OCI-LY7 (cell line): ENCODE measurements at regions not wholly inside any gene's neighbourhood (a gene's known extent, or its start where the extent isn't known, plus 50 kb on each side); places are given as distances from the start of the nearest gene placed in this dataset.

Experiments
- BruUV-seq: library from RNA; stranded (reverse); fragments of 400-500 nt; replicated peaks from 2 replicates; lab custom pipeline; 2021; lab: Mats Ljungman, UMichigan
- CTCF ChIA-PET: fragments of 300-600 bp; sonication (Branson Sonifier 250); formaldehyde crosslinking; loops from one replicate; lab custom pipeline; 2022; ENCODE audit warnings: antibody characterized with exemption; ENCODE audit not compliant: unreplicated experiment; lab: Charles Lee
- POLR2A ChIA-PET: fragments of 300-600 bp; sonication (Branson Sonifier 250); formaldehyde crosslinking; loops from one replicate; lab custom pipeline; 2022; ENCODE audit warnings: antibody characterized with exemption; lab: Charles Lee
- DNase-seq: peaks from one replicate; pipeline ENCODE4 v3.0.0-alpha.2; 2015; ENCODE audit warnings: low spot score
- H2AFZ ChIP-seq: fragments of 200-600 bp; sonication (generic), shearing (Covaris generic); 2 replicates; pipeline ENCODE4 v1.6.1; 2014; ENCODE audit warnings: mild to moderate bottlenecking, antibody characterized with exemption, low read length, moderate library complexity
- H3K27ac ChIP-seq: fragments of 200-600 bp; sonication (generic); 2 replicates; pipeline ENCODE4 v1.5.1; 2014; ENCODE audit warnings: mixed run types, low read depth, mild to moderate bottlenecking, moderate library complexity, low read length, inconsistent platforms; ENCODE audit not compliant: poor library complexity, severe bottlenecking
- H3K36me3 ChIP-seq: fragments of 200-600 bp; sonication (generic); 2 replicates; pipeline ENCODE4 v1.6.1; 2014; ENCODE audit warnings: mild to moderate bottlenecking, antibody characterized with exemption, low read length, moderate library complexity, mixed read lengths; ENCODE audit not compliant: insufficient read depth
- H3K4me1 ChIP-seq: fragments of 200-600 bp; sonication (generic); 2 replicates; pipeline ENCODE4 v1.5.1; 2014; ENCODE audit warnings: mild to moderate bottlenecking, low read length; ENCODE audit not compliant: insufficient read depth, poor library complexity, severe bottlenecking
- H3K4me2 ChIP-seq: fragments of 200-600 bp; sonication (generic); 2 replicates; pipeline ENCODE4 v1.6.1; 2014; ENCODE audit warnings: mild to moderate bottlenecking, low read length
- H3K4me3 ChIP-seq: fragments of 200-600 bp; sonication (generic); 2 replicates; pipeline ENCODE4 v1.5.1; 2014; ENCODE audit warnings: mild to moderate bottlenecking, low read depth, low read length; ENCODE audit not compliant: poor library complexity, severe bottlenecking
- H3K79me2 ChIP-seq: fragments of 200-600 bp; sonication (generic); 2 replicates; pipeline ENCODE4 v1.6.1; 2016; ENCODE audit warnings: low read depth, mild to moderate bottlenecking, low read length, moderate library complexity, mixed read lengths; ENCODE audit not compliant: insufficient read depth
- H3K9me2 ChIP-seq: fragments of 200-600 bp; sonication (generic); 2 replicates; pipeline ENCODE4 v1.6.1; 2016; ENCODE audit warnings: mild to moderate bottlenecking, low read length, mixed read lengths; ENCODE audit not compliant: insufficient read depth
- H3K9me3 ChIP-seq: fragments of 200-600 bp; sonication (generic); 2 replicates; pipeline ENCODE4 v1.6.1; 2014; ENCODE audit warnings: mild to moderate bottlenecking, mixed run types, low read length, mixed read lengths
- H4K20me1 ChIP-seq: fragments of 200-600 bp; sonication (generic); 2 replicates; pipeline ENCODE4 v1.6.1; 2014; ENCODE audit warnings: mild to moderate bottlenecking, antibody characterized with exemption, low read length, moderate library complexity, mixed read lengths; ENCODE audit not compliant: insufficient read depth
- CTCF ChIP-seq: fragments of 200-600 bp; sonication (generic); conservative IDR thresholded peaks from 2 replicates; pipeline ENCODE4 v1.5.1; 2014; ENCODE audit warnings: mild to moderate bottlenecking, antibody characterized with exemption, low read length, moderate library complexity, mixed read lengths
- EZH2phosphoT487 ChIP-seq: fragments of 200-600 bp; sonication (generic); IDR thresholded peaks from 2 replicates; pipeline ENCODE4 v1.6.1; 2018; ENCODE audit warnings: low read depth, borderline replicate concordance, mild to moderate bottlenecking, mixed run types, antibody characterized with exemption, low read length, moderate library complexity, mixed read lengths
- intact Hi-C: fragments of 100-400 bp; cut with micrococcal nuclease; formaldehyde crosslinking; loops from one replicate; pipeline ENCODE4 v1.10.0; 2022; ENCODE audit not compliant: unreplicated experiment

GRCh38 chr10:9833942-9834341 is 1183.7 kb upstream of the CELF2 start:
- TF ChIP-seq CTCF = no peak
- no peak for TF ChIP-seq EZH2phosphoT487
- POLR2A ChIA-PET = interaction anchor here (0.6 to 0.7 kb wide), 2 partner anchors 33 to 57 kb away, joined by 3 read pairs; no protein-coding TSS in a partner anchor

GRCh38 chr10:9834434-9834833 is 1183.2 kb upstream of the CELF2 start:
- CTCF ChIA-PET = no interaction called here

More at GRCh38 chr10:9833942-9834341, 1183.7 kb upstream of the CELF2 start:
- H3K79me2 ChIP-seq = no peaks in the 10 kb centered on the region
- DNase-seq = no peak
- H4K20me1 ChIP-seq = no peaks in the 10 kb centered on the region
- H3K9me2 ChIP-seq = no peaks in the 10 kb centered on the region
- H3K27ac ChIP-seq = no peak overlapping the region
- H3K4me2 ChIP-seq = no peak overlapping the region
- no peaks in the 10 kb centered on the region for H3K9me3 ChIP-seq
- H3K4me3 ChIP-seq = no peak overlapping the region
- no peak overlapping the region for H2AFZ ChIP-seq
- CTCF ChIA-PET = no interaction called here
- no peaks in the 10 kb centered on the region for H3K4me1 ChIP-seq
- intact Hi-C loops = no loop called here
- BruUV-seq = no TSS peak
- no peaks in the 10 kb centered on the region for H3K36me3 ChIP-seq

More at GRCh38 chr10:9834434-9834833, 1183.2 kb upstream of the CELF2 start:
- DNase-seq = no peak
- Histone ChIP-seq H4K20me1 (no peaks in the 10 kb centered on the region), H3K36me3 (no peaks in the 10 kb centered on the region), H3K79me2 (no peaks in the 10 kb centered on the region), H3K4me1 (no peaks in the 10 kb centered on the region), H3K9me3 (no peaks in the 10 kb centered on the region), H3K27ac (no peak overlapping the region), H3K4me3 (no peak overlapping the region), H2AFZ (no peak overlapping the region), H3K9me2 (no peaks in the 10 kb centered on the region), H3K4me2 (no peak overlapping the region)
- no TSS peak for BruUV-seq
- intact Hi-C loops = no loop called here
- POLR2A ChIA-PET = interaction anchor here (0.6 to 0.7 kb wide), 2 partner anchors 32 to 57 kb away, joined by 3 read pairs; no protein-coding TSS in a partner anchor
- TF ChIP-seq CTCF (no peak), EZH2phosphoT487 (no peak)
